ENCODE measurements at regions not wholly inside any gene's neighbourhood (a gene's known extent, or its start where the extent isn't known, plus 50 kb on each side); places are given as distances from the start of the nearest gene placed in this dataset.

DNA sequence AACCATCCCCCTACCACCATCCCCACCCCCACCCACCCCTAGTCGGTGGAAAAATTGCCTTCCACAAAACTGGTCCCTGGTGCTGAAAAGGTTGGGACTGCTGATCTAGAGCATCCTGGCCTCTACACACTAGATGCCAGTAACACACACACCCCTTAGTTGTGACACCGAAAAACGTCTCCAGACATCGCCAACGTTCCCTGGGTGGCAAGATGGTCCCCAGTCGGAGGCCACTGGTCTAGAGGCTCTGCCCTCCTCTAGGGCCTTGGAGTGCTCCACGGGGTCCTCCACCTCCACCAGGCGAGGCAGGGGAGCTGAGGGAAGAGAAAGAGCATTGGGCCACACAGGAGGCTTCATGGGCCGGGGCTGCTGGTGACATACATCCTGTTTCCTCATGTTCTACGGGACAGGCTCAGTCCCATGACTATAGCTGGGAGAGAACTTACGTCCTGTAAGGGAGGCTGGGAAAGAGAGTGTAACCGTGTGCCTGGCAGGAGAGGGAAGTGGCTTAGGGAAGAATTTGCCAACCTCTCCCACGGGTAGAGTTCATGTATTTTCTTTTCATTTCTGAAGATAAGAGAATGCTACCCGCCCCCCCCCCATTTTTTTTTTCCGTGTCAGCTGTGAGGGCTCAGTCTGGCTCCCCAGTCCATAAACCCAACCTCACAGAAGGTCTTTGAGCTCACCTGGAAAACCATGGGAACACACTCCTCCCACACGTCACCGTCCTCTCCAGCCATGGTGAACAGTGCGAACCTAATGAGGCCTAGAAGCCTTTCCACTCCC lies 132.7 kb upstream of the MYCN start:
- no peak for DNase-seq (ENCODE audit: low spot score)

DNA sequence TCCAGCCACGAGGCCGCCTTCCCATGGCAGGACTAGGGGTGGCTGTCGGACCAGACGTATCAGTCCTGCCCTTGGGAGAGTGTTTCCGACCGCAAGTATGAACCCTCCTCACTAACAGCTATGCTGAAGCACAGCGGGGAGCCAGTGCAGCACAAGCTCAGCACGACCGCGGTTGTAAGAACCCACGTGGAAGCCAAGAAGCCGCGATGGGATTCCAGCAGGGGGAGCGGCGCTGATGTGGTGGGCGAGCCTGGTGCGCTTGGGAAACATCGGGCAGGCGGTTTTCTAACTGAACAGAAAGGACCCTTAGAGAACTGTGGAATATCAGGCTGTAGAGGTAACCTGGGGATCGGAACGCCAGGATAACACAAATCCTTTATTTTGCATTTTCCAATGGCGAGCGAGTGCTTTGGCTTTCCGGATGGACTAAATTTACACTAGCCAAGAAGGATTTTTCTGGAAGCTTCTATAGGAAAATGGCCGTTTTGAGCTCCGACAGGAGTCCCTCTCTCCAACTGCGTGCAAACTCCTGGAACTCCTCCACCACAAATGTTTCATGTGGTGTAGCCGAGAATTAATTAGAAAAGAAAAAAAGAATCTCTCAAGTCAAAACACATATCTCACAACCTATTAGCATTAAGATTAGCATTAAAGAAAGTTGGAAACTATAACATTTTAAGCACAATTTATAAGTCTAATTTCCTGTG lies 132.0 kb upstream of the MYCN start:
- DNase-seq (ENCODE audit: low spot score): no peak

DNA sequence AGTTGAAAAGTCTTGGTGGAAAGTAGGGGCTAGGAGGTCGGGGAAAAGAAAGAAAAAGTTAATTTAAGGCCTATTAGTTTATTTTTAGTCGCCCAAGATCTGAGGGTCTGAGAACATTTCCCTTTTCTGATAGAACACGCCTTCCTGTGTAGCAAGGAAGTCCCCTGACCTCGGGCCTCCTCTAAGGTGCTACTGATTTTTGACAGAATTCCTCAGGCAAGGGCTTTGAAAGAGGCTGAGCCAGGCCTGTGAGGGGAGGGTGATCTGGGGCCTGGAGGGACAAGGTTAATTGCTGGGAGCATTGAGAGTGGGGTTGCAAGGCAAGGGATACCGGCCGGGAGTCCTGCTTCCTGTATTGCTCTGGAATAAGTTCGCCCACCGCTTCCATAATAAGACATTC lies 131.4 kb upstream of the MYCN start:
- no peak for DNase-seq (ENCODE audit: low spot score)

- DNase-seq (ENCODE audit: low spot score): no peak
These were observed 130.9 kb upstream of the MYCN start for GRCh38 chr2:15809404-15809803.

- no peak for DNase-seq (ENCODE audit: low spot score)
These were observed 129.7 kb upstream of the MYCN start for GRCh38 chr2:15810477-15811150.

GRCh38 chr2:15811367-15811766 lies 129.0 kb upstream of the MYCN start:
- DNase-seq (ENCODE audit: low spot score): no peak

- no peak for DNase-seq (ENCODE audit: low spot score)
These were observed 128.1 kb upstream of the MYCN start for GRCh38 chr2:15812187-15812780.

DNA sequence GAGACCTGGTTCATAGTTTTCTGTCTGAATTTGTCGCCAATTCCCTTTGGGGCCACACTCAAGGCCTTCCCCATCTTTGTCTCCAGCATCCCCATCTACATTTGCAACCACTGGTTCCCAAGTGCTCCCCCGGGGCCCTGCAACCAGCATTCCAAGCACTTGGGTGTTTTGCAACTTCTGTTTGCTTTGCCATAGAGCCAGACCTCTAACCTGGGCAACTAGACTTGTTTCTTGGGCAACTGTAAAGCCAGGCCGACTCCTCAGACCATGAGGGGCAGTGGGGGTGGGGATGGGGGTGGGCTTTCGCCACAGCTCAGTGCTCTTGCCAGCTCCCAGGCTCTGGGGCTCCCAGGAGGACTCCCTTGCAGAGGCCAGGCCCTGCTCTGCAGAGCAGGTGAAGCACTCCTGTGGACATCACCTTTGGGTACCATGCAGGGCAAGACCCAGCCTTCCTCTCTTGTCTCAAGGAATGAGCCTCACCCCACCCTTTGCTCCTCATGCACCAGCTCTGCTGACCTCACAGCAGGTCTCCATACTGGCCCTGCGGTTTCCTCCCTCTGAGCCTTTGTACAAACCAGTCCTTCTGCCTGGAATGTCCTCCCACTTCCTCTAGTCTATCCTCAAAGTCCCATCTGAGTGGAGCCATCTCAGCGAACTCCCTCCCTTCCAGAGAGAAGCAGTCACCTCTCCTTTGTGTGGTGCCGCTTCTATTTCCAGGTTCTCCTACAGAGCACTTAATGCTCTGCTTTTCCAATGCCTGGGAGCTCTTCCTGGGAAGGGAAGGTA lies 126.7 kb upstream of the MYCN start:
- DNase-seq (ENCODE audit: low spot score): no peak

DNA sequence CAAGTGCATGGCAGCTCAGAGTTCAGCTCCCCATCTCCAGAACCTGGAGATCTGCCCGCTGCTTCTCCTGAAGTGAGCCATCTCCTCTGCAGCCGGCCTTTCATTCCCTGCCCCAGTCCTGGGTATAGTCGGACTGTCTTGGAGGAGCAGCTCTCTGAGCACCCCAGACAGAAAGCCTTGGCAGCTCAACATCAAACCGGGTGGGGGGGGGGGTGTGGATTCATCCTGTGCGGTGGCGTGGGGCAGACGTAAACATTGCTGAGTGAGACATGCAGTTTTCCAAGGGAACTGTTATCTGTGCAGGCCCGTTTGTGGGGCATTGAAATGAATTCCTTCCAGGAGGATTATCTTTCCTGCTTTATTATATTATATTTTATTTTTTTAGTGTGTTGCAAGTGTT lies 125.9 kb upstream of the MYCN start:
- no peak for DNase-seq (ENCODE audit: low spot score)

DNA sequence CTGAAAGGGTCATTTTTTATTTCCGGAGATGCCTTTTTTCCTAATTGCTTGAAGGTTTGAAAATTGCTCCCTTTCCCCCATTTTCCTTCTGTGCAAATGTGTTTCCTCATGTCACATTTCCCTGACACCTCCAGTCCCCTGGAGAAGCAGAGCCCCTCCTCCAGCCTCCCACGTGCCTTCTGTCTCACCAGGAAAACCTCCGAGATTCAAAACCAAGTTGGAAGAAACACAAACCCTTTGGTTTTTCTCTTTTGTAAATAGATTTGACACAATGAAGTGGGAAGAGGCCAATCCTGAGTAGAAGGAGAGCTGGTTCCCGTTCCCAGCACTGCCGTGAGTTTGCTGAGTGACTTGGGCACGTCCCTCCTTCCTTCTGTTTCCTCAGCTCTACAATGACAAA lies 125.4 kb upstream of the MYCN start:
- no peak for DNase-seq (ENCODE audit: low spot score)

DNA sequence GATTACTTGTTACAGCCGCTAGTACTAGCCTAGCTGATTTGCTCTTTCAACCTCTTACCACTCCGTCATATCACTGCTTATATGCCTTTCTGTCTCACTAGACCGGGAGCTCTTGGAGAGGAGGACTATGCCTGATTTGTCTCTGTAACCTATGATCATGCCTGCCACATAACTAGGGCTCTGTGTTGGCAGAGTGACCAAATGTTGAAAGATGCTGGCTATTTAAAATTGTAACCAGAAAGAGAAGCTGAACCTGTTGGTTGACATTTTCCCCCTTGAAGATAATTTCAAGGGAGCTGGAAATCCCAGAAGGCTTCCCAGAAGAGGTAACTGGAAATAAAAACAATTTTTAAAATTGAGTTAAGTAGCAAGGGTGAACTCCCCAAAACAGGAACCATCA lies 124.1 kb upstream of the MYCN start:
- DNase-seq (ENCODE audit: low spot score): no peak

GRCh38 chr2:15816674-15817406 lies 123.5 kb upstream of the MYCN start:
- no peak for DNase-seq (ENCODE audit: low spot score)

DNA sequence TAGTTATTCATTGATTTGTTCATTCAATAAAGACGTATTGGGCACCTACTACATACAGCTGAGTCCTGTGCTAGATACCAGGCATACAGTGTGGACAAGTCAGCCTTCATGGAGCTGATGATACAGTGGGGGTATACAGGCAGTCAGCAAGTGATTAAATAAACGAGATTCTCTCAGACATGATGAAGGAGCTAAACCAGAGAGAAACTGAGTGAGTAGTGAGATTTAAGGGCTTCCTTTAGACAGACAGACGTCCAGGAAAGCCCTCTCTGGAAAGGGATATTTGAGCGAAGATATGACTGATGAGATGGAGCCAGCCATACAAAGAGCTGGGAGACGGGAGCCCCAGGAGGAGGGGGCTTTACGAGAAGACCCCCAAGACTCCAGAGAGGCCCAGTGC lies 122.6 kb upstream of the MYCN start:
- no peak for DNase-seq (ENCODE audit: low spot score)

GRCh38 chr2:15818318-15818753 lies 122.0 kb upstream of the MYCN start:
- no peak for DNase-seq (ENCODE audit: low spot score)

GRCh38 chr2:15818881-15819280 lies 121.5 kb upstream of the MYCN start:
- DNase-seq (ENCODE audit: low spot score): no peak

DNA sequence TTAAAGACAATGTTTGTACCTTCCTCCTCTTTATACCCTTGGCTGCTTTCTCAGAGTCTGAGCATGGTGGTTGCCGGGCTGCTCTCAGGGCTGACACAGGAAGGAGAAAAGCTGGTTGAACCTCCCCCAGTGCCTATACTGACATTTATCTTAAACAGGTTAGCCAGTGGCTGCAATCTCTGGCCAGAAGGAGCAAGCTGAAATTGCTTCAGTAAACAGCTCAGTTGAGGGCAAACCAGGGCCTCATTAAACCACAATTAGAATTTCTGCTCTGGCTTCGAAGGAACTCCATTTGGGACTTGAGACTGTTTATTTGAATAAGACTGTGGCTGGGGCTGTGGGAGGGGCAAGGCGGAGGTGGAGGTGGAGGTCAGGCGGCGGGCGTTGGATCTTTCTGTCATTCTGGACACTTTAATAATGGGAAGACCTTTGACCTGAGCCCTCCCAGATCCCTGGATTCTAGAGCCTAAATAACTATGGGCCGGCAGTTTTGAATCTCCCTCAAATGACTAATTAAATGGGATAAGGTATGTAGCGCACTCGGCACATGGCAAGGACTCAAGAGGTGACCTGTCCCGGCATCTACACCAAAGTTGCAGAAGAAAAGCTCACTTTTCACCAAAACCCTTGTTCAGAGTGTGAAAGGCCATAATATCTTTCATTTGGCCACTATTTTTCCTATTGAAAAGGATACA lies 120.6 kb upstream of the MYCN start:
- DNase-seq (ENCODE audit: low spot score): no peak

GRCh38 chr2:15820257-15820566 lies 120.1 kb upstream of the MYCN start:
- no peak for DNase-seq (ENCODE audit: low spot score)

- no peak for DNase-seq (ENCODE audit: low spot score)
These were observed 119.4 kb upstream of the MYCN start for GRCh38 chr2:15820927-15821326.

DNA sequence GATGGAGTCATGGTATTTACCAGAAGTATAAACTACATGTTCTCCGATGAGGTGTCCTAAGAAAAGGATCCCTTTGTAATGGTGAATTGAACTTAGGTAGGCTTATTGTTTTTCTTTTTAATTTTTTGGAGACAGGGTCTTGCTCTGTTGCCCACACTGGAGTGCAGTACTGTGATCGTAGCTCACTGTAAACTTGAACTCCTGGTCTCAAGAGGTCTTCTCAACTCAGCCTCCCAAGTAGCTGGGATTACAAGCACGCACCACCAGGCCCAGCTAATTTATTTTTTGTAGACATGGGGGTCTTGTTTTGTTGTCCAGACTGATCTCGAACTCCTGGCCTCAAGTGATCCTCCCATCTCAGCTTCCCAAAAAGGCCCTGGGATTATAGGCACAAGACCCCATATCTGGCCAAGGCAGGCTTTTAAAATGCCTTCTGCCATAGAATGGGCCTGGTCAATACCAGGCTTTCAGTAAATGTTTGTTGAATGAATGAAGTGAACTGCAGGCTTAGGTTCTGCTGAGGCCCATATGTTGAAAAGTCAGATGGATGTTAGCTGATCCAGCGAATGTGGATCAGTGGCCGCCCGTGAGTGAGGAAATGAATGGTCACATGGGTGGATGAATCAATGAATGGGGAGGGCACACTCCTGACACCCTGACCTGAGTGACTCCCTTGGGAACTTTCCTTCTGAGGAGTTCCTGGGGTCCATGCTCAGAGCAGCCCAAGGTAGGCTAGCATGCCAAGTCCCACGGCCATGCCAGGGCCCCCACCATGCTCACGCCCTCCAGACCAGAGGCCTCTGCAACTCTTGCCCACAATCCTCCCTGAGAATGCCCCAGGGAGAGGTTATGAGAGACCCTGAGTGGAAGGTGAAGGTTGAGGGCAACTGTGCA lies 118.0 kb upstream of the MYCN start:
- DNase-seq (ENCODE audit: low spot score): no peak
